ENCODE measurements at regions not wholly inside any gene's neighbourhood (a gene's known extent, or its start where the extent isn't known, plus 50 kb on each side); places are given as distances from the start of the nearest gene placed in this dataset.
A peak's percentile ranks its signal among the peaks of the same experiment; 100 is the strongest.

DNA sequence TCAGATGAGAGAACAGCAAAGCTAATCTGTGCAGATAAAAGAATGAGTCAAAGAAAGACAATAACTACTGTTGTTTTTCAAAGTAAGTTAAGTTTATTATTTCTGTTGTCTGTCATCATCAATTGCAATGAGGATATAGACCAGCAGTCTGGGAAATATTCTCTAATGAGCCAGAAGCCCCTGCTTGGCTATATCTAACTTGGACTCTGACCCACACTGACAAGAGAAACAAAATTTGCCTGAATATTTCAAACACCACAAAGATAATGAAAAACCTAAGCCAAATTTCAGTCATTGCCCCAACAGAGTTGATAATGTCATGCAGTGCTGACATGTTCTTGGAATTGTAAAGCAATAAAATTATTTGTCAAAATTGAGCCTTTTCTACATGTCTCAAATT, 115.0 kb upstream of the PRDX4 start:
- intact Hi-C loops (cut with micrococcal nuclease; ENCODE audit: unreplicated experiment) (no loop called here), in situ Hi-C loops (cut with HindIII; ENCODE audit: low pct_unique_long_range_greater_than_20kb, low sequenced_read_pairs) (no loop called here)
- no peak for TF ChIP-seq POLR2AphosphoS5 (IDR thresholded peaks at IDR 0.05; ENCODE audit: low read depth, low read length)
- TF ChIP-seq, protein P1, sequence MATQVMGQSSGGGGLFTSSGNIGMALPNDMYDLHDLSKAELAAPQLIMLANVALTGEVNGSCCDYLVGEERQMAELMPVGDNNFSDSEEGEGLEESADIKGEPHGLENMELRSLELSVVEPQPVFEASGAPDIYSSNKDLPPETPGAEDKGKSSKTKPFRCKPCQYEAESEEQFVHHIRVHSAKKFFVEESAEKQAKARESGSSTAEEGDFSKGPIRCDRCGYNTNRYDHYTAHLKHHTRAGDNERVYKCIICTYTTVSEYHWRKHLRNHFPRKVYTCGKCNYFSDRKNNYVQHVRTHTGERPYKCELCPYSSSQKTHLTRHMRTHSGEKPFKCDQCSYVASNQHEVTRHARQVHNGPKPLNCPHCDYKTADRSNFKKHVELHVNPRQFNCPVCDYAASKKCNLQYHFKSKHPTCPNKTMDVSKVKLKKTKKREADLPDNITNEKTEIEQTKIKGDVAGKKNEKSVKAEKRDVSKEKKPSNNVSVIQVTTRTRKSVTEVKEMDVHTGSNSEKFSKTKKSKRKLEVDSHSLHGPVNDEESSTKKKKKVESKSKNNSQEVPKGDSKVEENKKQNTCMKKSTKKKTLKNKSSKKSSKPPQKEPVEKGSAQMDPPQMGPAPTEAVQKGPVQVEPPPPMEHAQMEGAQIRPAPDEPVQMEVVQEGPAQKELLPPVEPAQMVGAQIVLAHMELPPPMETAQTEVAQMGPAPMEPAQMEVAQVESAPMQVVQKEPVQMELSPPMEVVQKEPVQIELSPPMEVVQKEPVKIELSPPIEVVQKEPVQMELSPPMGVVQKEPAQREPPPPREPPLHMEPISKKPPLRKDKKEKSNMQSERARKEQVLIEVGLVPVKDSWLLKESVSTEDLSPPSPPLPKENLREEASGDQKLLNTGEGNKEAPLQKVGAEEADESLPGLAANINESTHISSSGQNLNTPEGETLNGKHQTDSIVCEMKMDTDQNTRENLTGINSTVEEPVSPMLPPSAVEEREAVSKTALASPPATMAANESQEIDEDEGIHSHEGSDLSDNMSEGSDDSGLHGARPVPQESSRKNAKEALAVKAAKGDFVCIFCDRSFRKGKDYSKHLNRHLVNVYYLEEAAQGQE (IDR thresholded peaks at IDR 0.05; ENCODE audit: insufficient read depth in 1 of 2, low read depth in 2 of 2, low read length in 1 of 2): no peak
- CTCF ChIA-PET: no interaction called here
- Histone ChIP-seq H3K36me3 (ENCODE audit: control insufficient read depth, insufficient read depth, low read length) (no peaks in the 10 kb centered on the region), H3K27ac (ENCODE audit: low read length) (no peak overlapping the region), H3K4me1 (ENCODE audit: control insufficient read depth, insufficient read depth, low read length) (no peaks in the 10 kb centered on the region), H3K4me3 (ENCODE audit: low read depth in 2 of 2, low read length in 2 of 2) (no peak overlapping the region), H3K9me3 (ENCODE audit: control insufficient read depth, insufficient read depth, low read depth, low read length) (no peaks in the 10 kb centered on the region), H3K27me3 (ENCODE audit: control insufficient read depth, insufficient read depth, low read length) (no peaks in the 10 kb centered on the region)
- no peak for DNase-seq (ENCODE audit: low read depth, low spot score)
- no TSS peak for BruUV-seq (replicated peaks)
- no peak for ATAC-seq
- POLR2A ChIA-PET: no interaction called here

DNA sequence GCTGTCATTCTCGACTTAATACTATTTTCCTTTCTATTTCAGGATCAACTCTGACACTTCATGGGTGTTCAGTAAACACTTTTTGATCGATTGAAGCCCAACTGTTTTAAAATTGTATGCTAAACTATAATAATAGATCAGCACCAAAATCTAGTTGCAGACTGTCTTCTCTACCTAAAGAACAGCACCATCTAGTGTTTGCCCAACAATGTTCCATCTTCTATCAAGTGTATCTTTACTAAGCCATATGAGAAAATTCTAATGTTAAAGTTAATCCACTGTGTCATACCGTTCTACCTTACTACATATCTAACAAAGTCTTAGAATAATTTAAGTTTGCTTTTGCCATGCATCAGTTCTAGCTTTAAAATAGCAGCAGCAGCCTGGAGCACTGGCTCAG, 113.0 kb upstream of the PRDX4 start:
- in situ Hi-C loops (cut with HindIII; ENCODE audit: low pct_unique_long_range_greater_than_20kb, low sequenced_read_pairs): no loop called here
- no peaks in the 10 kb centered on the region for H3K36me3 ChIP-seq (ENCODE audit: control insufficient read depth, insufficient read depth, low read length)
- H3K27me3 ChIP-seq (ENCODE audit: control insufficient read depth, insufficient read depth, low read length): no peaks in the 10 kb centered on the region
- intact Hi-C loops (cut with micrococcal nuclease; ENCODE audit: unreplicated experiment): loop anchor here (2.0 kb wide), 1 partner anchor 154 kb away; no protein-coding TSS in a partner anchor
- ATAC-seq (no peak), DNase-seq (ENCODE audit: low read depth, low spot score) (peak; percentile 15)
- H3K9me3 ChIP-seq (ENCODE audit: control insufficient read depth, insufficient read depth, low read depth, low read length): no peaks in the 10 kb centered on the region
- no peak overlapping the region for H3K4me3 ChIP-seq (ENCODE audit: low read depth in 2 of 2, low read length in 2 of 2)
- CTCF ChIA-PET: no interaction called here
- no peak overlapping the region for H3K27ac ChIP-seq (ENCODE audit: low read length)
- no TSS peak for BruUV-seq (replicated peaks)
- no peaks in the 10 kb centered on the region for H3K4me1 ChIP-seq (ENCODE audit: control insufficient read depth, insufficient read depth, low read length)
- TF ChIP-seq, protein P1 (IDR thresholded peaks at IDR 0.05; ENCODE audit: insufficient read depth in 1 of 2, low read depth in 2 of 2, low read length in 1 of 2): no peak
- TF ChIP-seq SIN3A (IDR thresholded peaks at IDR 0.05; ENCODE audit: borderline replicate concordance, insufficient read depth, low read depth, low read length) (no peak), TCF7L2 (IDR thresholded peaks at IDR 0.05; ENCODE audit: low read depth, low read length) (no peak), POLR2AphosphoS5 (IDR thresholded peaks at IDR 0.05; ENCODE audit: low read depth, low read length) (no peak)
- TF ChIP-seq, protein P2, sequence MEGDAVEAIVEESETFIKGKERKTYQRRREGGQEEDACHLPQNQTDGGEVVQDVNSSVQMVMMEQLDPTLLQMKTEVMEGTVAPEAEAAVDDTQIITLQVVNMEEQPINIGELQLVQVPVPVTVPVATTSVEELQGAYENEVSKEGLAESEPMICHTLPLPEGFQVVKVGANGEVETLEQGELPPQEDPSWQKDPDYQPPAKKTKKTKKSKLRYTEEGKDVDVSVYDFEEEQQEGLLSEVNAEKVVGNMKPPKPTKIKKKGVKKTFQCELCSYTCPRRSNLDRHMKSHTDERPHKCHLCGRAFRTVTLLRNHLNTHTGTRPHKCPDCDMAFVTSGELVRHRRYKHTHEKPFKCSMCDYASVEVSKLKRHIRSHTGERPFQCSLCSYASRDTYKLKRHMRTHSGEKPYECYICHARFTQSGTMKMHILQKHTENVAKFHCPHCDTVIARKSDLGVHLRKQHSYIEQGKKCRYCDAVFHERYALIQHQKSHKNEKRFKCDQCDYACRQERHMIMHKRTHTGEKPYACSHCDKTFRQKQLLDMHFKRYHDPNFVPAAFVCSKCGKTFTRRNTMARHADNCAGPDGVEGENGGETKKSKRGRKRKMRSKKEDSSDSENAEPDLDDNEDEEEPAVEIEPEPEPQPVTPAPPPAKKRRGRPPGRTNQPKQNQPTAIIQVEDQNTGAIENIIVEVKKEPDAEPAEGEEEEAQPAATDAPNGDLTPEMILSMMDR (IDR thresholded peaks at IDR 0.05): peak; percentile 57; the same call in 1 of the 2 replicates
- POLR2A ChIA-PET: interaction anchor here (0.6 kb wide), 1 partner anchor 1496 kb away, joined by 14 read pairs; no protein-coding TSS in a partner anchor
